ENCODE measurements at regions not wholly inside any gene's neighbourhood (a gene's known extent, or its start where the extent isn't known, plus 50 kb on each side); places are given as distances from the start of the nearest gene placed in this dataset.

DNA sequence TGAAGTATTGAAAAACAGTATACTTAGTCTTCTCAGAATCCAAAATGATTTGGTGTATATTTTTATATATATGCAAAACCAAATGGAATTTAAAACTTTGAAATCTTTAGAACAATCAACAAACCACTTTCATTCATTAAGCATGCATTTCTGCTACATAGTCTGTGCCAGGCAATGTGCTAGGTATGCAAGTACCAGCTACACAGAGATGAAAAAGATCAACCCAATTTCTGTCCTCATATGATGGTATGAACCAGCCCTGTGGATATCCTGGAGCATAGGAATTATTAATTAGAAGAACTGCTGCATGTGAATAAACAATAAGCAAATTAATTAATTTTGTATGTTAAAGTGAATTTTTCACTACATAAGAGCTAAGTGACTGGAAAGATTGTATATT is 51.2 kb upstream of the RTN4 start:
- DNase-seq = no peak

DNA sequence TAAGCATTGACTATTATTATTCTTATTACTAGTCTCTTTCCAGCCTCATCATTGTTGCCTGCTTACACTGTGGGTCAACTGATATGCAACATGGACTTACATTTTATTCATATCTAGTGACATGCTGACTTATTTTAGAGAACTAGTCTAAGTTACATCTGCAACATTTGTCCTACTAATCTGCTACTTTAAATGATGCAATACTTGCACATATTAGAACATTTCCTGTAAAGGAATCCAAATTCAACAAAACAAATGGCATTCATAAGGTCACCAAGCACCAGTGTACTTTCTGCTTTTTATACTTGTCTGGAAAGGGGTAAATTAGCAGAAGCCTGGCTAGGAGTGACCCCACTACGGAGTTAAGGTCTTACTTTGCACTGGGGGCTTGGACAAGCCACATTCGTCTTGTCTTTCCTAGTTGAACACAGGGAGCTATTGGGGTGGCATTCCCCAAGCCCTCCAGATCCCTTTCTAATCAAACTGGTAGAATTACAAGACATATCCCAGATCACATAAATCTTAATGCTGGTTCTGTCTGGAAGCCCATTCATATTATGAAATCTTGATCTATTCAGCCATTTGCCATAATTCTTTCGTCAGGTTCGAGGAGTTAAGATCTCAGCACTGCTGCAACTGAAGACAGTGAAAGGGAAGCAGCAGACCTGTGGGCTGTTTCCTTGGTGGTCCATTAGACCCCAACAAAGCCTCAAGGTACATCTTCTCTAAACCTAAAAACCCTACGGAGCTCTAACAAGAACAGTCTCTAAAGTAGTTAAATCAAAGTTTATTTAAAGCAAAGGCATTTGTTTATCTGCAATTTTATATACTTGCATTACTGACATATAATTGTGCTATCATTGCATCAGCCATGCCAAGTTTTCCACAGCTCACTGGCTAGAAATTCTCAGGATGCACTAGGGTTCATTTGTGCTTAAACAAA is 49.9 kb upstream of the RTN4 start:
- DNase-seq = no peak
